GM12891 (cell line): ENCODE measurements at regions not wholly inside any gene's neighbourhood (a gene's known extent, or its start where the extent isn't known, plus 50 kb on each side); places are given as distances from the start of the nearest gene placed in this dataset.

ENCODE experiments used
- PAX5 ChIP-seq: IDR thresholded peaks from 2 replicates; pipeline ENCODE4 v1.6.1; 2011; ENCODE audit warnings: low read length, moderate library complexity, mild to moderate bottlenecking; ENCODE audit not compliant: insufficient read depth, severe bottlenecking
- POLR2A ChIP-seq: IDR thresholded peaks from 2 replicates; pipeline ENCODE4 v1.6.1; 2011; ENCODE audit warnings: low read depth, low read length, control low read depth
- POLR2AphosphoS5 ChIP-seq: IDR thresholded peaks from 2 replicates; pipeline ENCODE4 v1.6.1; 2011; ENCODE audit warnings: low read depth, low read length, control low read depth
- POU2F2 ChIP-seq: IDR thresholded peaks from 2 replicates; pipeline ENCODE4 v1.6.1; 2011; ENCODE audit warnings: low read depth, mild to moderate bottlenecking, control low read depth, low read length, moderate library complexity
- SPI1 ChIP-seq: IDR thresholded peaks from 2 replicates; pipeline ENCODE4 v1.6.1; 2011; ENCODE audit warnings: low read depth, low read length, control low read depth
- TAF1 ChIP-seq: IDR thresholded peaks from 2 replicates; pipeline ENCODE4 v1.6.1; 2011; ENCODE audit warnings: low read depth, low read length, control low read depth

GRCh38 chr2:57850415-57851130, 196.0 kb upstream of the VRK2 start:
- TF ChIP-seq POLR2A (no peak), POLR2AphosphoS5 (no peak), SPI1 (no peak), TAF1 (no peak), POU2F2 (no peak), PAX5 (no peak)
